ENCODE measurements at regions not wholly inside any gene's neighbourhood (a gene's known extent, or its start where the extent isn't known, plus 50 kb on each side); places are given as distances from the start of the nearest gene placed in this dataset.

- TF ChIP-seq EZH2 (IDR thresholded peaks at IDR 0.05; ENCODE audit: borderline replicate concordance, low read depth, low read length, severe bottlenecking) = no peak
- TF ChIP-seq CTCF (IDR thresholded peaks at IDR 0.05; ENCODE audit: borderline replicate concordance, extremely low read depth, low read length, poor library complexity, severe bottlenecking) = no peak
Measured at GRCh38 chr9:11144746-11145145, 531.9 kb upstream of the PTPRD start.
